ENCODE measurements at regions not wholly inside any gene's neighbourhood (a gene's known extent, or its start where the extent isn't known, plus 50 kb on each side); places are given as distances from the start of the nearest gene placed in this dataset.

DNA sequence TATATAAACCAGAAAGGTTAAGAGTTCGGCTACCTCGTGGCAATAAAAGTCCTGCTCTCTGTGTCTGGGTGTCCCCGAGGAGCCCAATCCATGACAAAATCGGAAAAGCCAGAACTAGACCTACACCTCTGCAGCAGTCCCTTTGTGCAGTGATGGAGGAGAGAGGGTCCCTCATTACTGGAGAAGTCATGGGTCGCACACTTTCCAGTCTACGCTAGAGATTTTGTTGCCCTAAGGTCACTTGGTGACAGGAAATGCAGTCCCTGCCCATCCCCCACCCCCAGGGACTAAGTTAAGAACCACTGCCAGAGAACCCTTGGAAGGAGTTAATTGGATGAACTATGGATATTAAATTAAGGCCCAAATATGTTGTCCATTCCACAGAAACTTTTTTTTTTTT is 104.4 kb upstream of the ATF7IP start:
- peaks cover 52% of the 10 kb centered on the region for H3K4me1 Mint-ChIP-seq (ENCODE audit: unreplicated experiment)
- H3K27me3 Mint-ChIP-seq (ENCODE audit: unreplicated experiment), result no peaks in the 10 kb centered on the region
- H3K4me3 Mint-ChIP-seq (ENCODE audit: unreplicated experiment), result no peak overlapping the region
- peak overlapping the region; percentile 85 for H3K27ac Mint-ChIP-seq (ENCODE audit: unreplicated experiment)
- DNase-seq (ENCODE audit: extremely low spot score, unreplicated experiment), result no peak
- H3K9me3 Mint-ChIP-seq (ENCODE audit: unreplicated experiment), result peaks cover 5% of the 10 kb centered on the region
- TF ChIP-seq, protein P1, sequence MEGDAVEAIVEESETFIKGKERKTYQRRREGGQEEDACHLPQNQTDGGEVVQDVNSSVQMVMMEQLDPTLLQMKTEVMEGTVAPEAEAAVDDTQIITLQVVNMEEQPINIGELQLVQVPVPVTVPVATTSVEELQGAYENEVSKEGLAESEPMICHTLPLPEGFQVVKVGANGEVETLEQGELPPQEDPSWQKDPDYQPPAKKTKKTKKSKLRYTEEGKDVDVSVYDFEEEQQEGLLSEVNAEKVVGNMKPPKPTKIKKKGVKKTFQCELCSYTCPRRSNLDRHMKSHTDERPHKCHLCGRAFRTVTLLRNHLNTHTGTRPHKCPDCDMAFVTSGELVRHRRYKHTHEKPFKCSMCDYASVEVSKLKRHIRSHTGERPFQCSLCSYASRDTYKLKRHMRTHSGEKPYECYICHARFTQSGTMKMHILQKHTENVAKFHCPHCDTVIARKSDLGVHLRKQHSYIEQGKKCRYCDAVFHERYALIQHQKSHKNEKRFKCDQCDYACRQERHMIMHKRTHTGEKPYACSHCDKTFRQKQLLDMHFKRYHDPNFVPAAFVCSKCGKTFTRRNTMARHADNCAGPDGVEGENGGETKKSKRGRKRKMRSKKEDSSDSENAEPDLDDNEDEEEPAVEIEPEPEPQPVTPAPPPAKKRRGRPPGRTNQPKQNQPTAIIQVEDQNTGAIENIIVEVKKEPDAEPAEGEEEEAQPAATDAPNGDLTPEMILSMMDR (IDR thresholded peaks at IDR 0.05), result no peak
- H3K36me3 Mint-ChIP-seq (ENCODE audit: unreplicated experiment), result peaks cover 5% of the 10 kb centered on the region

DNA sequence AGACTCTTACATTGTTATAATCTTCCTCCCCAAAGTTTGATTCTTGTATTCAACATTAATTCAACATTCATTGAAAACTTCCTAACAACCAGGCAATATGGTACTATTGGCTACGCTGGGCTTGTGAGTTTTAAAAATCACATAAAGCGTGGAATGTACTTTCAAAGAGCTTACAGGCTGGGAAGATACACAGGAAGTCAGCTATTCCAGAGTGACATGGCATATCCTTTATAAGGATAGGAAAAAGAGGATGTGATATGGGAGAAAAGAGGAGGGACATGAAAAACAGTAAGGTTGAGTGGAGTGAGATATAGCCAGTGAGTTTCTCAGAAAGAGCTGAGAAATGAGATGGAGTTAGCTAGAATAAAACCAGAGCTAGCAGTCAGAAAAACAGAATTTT is 103.6 kb upstream of the ATF7IP start:
- peaks cover 44% of the 10 kb centered on the region for H3K4me1 Mint-ChIP-seq (ENCODE audit: unreplicated experiment)
- no peak for DNase-seq (ENCODE audit: extremely low spot score, unreplicated experiment)
- H3K4me3 Mint-ChIP-seq (ENCODE audit: unreplicated experiment), result no peak overlapping the region
- H3K27ac Mint-ChIP-seq (ENCODE audit: unreplicated experiment), result no peak overlapping the region
- H3K9me3 Mint-ChIP-seq (ENCODE audit: unreplicated experiment), result peaks cover 5% of the 10 kb centered on the region
- TF ChIP-seq, protein P1 (IDR thresholded peaks at IDR 0.05), result no peak
- H3K27me3 Mint-ChIP-seq (ENCODE audit: unreplicated experiment), result no peaks in the 10 kb centered on the region
- H3K36me3 Mint-ChIP-seq (ENCODE audit: unreplicated experiment), result peaks cover 2% of the 10 kb centered on the region

DNA sequence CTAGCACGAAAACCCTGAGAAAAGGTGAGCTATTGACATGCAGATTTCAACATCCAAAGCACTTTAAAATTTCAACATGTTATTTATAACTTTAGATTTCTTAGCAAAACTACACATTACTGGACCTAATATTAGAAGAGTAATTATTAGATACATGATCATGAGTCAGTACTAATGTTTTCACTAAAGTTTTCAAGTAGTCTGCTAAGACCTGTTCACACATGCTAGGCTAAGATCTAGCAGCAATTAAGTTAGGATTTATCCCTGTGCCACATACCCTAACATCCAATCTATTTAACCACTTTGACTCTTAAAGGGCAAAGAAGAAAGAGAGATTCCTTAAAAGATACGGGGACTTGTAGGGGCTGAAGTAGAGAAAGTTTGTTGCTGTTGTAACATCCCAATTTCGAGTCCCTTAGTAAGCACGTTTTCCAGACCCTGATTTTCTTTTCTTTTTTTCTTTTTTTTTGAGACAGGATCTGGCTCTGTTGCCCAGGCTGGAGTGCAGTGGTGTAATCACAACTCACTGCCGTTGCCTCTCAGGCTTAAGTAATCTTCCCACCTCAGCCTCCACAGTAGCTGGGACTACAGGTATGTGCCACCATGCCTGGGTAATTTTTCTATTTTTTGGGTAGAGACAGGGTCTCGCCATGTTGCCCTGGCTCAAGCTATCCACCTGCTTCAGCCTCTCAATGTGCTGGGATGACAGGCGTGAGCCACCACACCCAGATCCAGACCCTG is 102.5 kb upstream of the ATF7IP start:
- TF ChIP-seq, protein P1 (IDR thresholded peaks at IDR 0.05), result no peak
- Mint-ChIP-seq H3K9me3 (ENCODE audit: unreplicated experiment) (peaks cover 5% of the 10 kb centered on the region), H3K27ac (ENCODE audit: unreplicated experiment) (no peak overlapping the region)

DNA sequence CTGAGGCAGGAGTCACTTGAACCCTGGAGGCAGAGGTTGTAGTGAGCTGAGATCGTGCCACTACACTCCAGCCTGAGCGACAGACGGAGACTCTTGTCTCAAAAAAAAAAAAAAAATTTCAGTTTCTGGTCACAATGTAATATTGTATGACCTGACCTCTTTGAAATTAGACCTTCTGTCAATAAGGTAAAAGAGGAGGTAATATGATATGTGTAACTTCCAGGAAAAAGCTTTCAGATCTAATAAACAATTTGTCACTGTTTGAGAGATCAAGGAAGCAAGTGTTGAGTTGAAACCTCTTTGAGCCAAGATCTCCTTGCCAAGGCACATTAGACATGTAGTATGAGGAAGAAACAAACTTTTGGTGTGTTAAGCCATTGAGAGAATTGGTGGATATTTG is 101.7 kb upstream of the ATF7IP start:
- TF ChIP-seq, protein P1 (IDR thresholded peaks at IDR 0.05), result no peak
- no peak overlapping the region for H3K4me3 Mint-ChIP-seq (ENCODE audit: unreplicated experiment)
- no peak overlapping the region for H3K27ac Mint-ChIP-seq (ENCODE audit: unreplicated experiment)
- H3K9me3 Mint-ChIP-seq (ENCODE audit: unreplicated experiment), result peaks cover 5% of the 10 kb centered on the region
- H3K4me1 Mint-ChIP-seq (ENCODE audit: unreplicated experiment), result peaks cover 26% of the 10 kb centered on the region
- peaks cover 2% of the 10 kb centered on the region for H3K36me3 Mint-ChIP-seq (ENCODE audit: unreplicated experiment)
- no peak for DNase-seq (ENCODE audit: extremely low spot score, unreplicated experiment)
- no peaks in the 10 kb centered on the region for H3K27me3 Mint-ChIP-seq (ENCODE audit: unreplicated experiment)

More for the DNA sequence above, 102.5 kb upstream of the ATF7IP start:
- no peaks in the 10 kb centered on the region for H3K27me3 Mint-ChIP-seq (ENCODE audit: unreplicated experiment)
- peaks cover 34% of the 10 kb centered on the region for H3K4me1 Mint-ChIP-seq (ENCODE audit: unreplicated experiment)
- no peak overlapping the region for H3K4me3 Mint-ChIP-seq (ENCODE audit: unreplicated experiment)
- no peak for DNase-seq (ENCODE audit: extremely low spot score, unreplicated experiment)
- H3K36me3 Mint-ChIP-seq (ENCODE audit: unreplicated experiment), result peaks cover 2% of the 10 kb centered on the region

DNA sequence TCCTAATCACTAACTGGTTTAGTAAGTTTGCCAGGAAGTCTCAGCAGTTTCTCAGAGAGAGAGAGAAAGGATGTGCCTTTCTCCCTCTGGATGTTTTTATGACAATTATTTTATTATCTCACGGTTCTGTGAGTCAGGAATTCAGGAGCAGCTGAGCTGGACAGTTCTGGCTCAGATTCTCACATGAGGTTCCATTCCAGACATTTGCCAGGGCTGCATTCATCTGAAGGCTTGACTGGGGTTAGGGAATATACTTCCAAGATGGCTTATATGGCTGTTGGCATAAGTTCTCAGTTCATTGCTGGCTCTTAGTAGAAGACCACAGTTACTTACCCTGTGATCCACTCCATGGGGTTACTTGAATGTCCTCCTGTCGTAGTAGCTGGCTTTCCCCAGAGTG is 101.2 kb upstream of the ATF7IP start:
- DNase-seq (ENCODE audit: extremely low spot score, unreplicated experiment), result no peak
- TF ChIP-seq, protein P1 (IDR thresholded peaks at IDR 0.05), result no peak
- Mint-ChIP-seq H3K36me3 (ENCODE audit: unreplicated experiment) (peaks cover 3% of the 10 kb centered on the region), H3K4me3 (ENCODE audit: unreplicated experiment) (no peak overlapping the region), H3K4me1 (ENCODE audit: unreplicated experiment) (peaks cover 22% of the 10 kb centered on the region), H3K27ac (ENCODE audit: unreplicated experiment) (no peak overlapping the region), H3K9me3 (ENCODE audit: unreplicated experiment) (peaks cover 5% of the 10 kb centered on the region), H3K27me3 (ENCODE audit: unreplicated experiment) (no peaks in the 10 kb centered on the region)
